COLO829 (cell line): ENCODE measurements at regions not wholly inside any gene's neighbourhood (a gene's known extent, or its start where the extent isn't known, plus 50 kb on each side); places are given as distances from the start of the nearest gene placed in this dataset.

Experiments
- DNase-seq: peaks from one replicate; pipeline ENCODE4 v3.0.0; 2012; ENCODE audit warnings: low spot score

- no peak for DNase-seq
These were observed 692.4 kb downstream of the PCDH19 start for GRCh38 chrX:99717716-99718115.

- DNase-seq, result no peak
These were observed 704.4 kb downstream of the PCDH19 start for GRCh38 chrX:99705701-99706100.

GRCh38 chrX:99703473-99703872 is 706.6 kb downstream of the PCDH19 start:
- DNase-seq, result no peak

GRCh38 chrX:99698451-99698850 is 711.6 kb downstream of the PCDH19 start:
- DNase-seq, result no peak

GRCh38 chrX:99663136-99663535 is 746.9 kb downstream of the PCDH19 start:
- no peak for DNase-seq

- no peak for DNase-seq
These were observed 755.9 kb downstream of the PCDH19 start for GRCh38 chrX:99654188-99654587.

GRCh38 chrX:99653352-99653751 is 756.7 kb downstream of the PCDH19 start:
- no peak for DNase-seq

- DNase-seq, result no peak
These were observed 797.0 kb downstream of the PCDH19 start for GRCh38 chrX:99613041-99613440.

- DNase-seq, result no peak
These were observed 806.8 kb downstream of the PCDH19 start for GRCh38 chrX:99603091-99603814.

GRCh38 chrX:99602107-99602506 is 808.0 kb downstream of the PCDH19 start:
- DNase-seq, result no peak

GRCh38 chrX:99588936-99589335 is 821.1 kb downstream of the PCDH19 start:
- DNase-seq, result no peak

GRCh38 chrX:99572711-99573110 is 837.4 kb downstream of the PCDH19 start:
- DNase-seq, result no peak

GRCh38 chrX:99549381-99549780 is 860.7 kb downstream of the PCDH19 start:
- DNase-seq, result no peak

- no peak for DNase-seq
These were observed 887.6 kb downstream of the PCDH19 start for GRCh38 chrX:99522450-99522849.

GRCh38 chrX:99507768-99508167 is 902.3 kb downstream of the PCDH19 start:
- no peak for DNase-seq

- DNase-seq, result no peak
These were observed 914.6 kb downstream of the PCDH19 start for GRCh38 chrX:99495453-99495852.

- no peak for DNase-seq
These were observed 915.4 kb downstream of the PCDH19 start for GRCh38 chrX:99494668-99495067.

- DNase-seq, result no peak
These were observed 929.3 kb downstream of the PCDH19 start for GRCh38 chrX:99480728-99481127.

GRCh38 chrX:99469439-99469838 is 940.6 kb downstream of the PCDH19 start:
- DNase-seq, result no peak

GRCh38 chrX:99468993-99469392 is 941.1 kb downstream of the PCDH19 start:
- DNase-seq, result no peak

GRCh38 chrX:99461223-99461622 is 948.9 kb downstream of the PCDH19 start:
- no peak for DNase-seq

GRCh38 chrX:99445336-99445735 is 964.7 kb downstream of the PCDH19 start:
- DNase-seq, result no peak

GRCh38 chrX:99421796-99422195 is 988.3 kb downstream of the PCDH19 start:
- DNase-seq, result no peak

GRCh38 chrX:99415470-99415869 is 994.6 kb downstream of the PCDH19 start:
- DNase-seq, result no peak
